Neural crest cell (in vitro differentiated cells): ENCODE measurements at regions not wholly inside any gene's neighbourhood (a gene's known extent, or its start where the extent isn't known, plus 50 kb on each side); places are given as distances from the start of the nearest gene placed in this dataset.

ENCODE experiments used
- DNase-seq: peaks from one replicate; pipeline ENCODE4 v3.0.0; 2021; ENCODE audit warnings: low read depth, mixed read lengths, low spot score
- H3K27ac Mint-ChIP-seq: one replicate; pipeline ENCODE4 v1.8.0; 2021; ENCODE audit warnings: mild to moderate bottlenecking, mixed read lengths; ENCODE audit not compliant: unreplicated experiment
- H3K27me3 Mint-ChIP-seq: 2 replicates; pipeline ENCODE4 v1.8.0; 2021; ENCODE audit warnings: low read depth, mild to moderate bottlenecking, mixed read lengths
- H3K36me3 Mint-ChIP-seq: 2 replicates; pipeline ENCODE4 v1.8.0; 2021; ENCODE audit warnings: low read depth, mild to moderate bottlenecking, mixed read lengths
- H3K4me1 Mint-ChIP-seq: 2 replicates; pipeline ENCODE4 v1.8.0; 2021; ENCODE audit warnings: mixed read lengths
- H3K4me3 Mint-ChIP-seq: one replicate; pipeline ENCODE4 v1.8.0; 2021; ENCODE audit warnings: mild to moderate bottlenecking, mixed read lengths
- H3K9me3 Mint-ChIP-seq: 2 replicates; pipeline ENCODE4 v1.8.0; 2021; ENCODE audit warnings: mixed read lengths
- TF ChIP-seq, protein P1 (sequence below): fragments of 200-600 bp; sonication (generic); conservative IDR thresholded peaks from 2 replicates; pipeline ENCODE4 v1.5.0; 2021; ENCODE audit warnings: antibody characterized with exemption, mild to moderate bottlenecking

DNA sequence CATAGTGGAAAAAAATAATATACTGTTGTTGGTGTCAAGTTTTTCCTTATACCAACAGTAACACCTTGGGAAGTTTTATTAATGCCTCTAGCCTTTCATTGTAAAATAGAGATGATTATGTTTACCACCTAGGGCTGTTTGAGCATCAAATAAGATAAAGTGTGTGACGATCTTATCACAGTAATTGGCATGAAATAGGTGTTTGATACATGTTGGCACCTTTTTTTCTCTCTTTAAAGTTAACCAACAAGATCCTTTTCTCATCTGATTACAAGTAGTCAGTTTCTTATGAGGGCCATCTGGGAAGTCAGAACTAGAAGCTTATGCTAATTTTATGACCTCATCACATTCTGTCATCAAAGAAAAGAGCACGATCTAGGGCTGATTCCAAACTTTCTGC is 669.5 kb downstream of the CCSER2 start:
- Mint-ChIP-seq H3K9me3 (peaks cover 3% of the 10 kb centered on the region), H3K4me3 (no peak overlapping the region), H3K27ac (no peak overlapping the region), H3K36me3 (no peaks in the 10 kb centered on the region), H3K4me1 (no peaks in the 10 kb centered on the region), H3K27me3 (peaks cover 4% of the 10 kb centered on the region)
- no peak for DNase-seq
- TF ChIP-seq, protein P1, sequence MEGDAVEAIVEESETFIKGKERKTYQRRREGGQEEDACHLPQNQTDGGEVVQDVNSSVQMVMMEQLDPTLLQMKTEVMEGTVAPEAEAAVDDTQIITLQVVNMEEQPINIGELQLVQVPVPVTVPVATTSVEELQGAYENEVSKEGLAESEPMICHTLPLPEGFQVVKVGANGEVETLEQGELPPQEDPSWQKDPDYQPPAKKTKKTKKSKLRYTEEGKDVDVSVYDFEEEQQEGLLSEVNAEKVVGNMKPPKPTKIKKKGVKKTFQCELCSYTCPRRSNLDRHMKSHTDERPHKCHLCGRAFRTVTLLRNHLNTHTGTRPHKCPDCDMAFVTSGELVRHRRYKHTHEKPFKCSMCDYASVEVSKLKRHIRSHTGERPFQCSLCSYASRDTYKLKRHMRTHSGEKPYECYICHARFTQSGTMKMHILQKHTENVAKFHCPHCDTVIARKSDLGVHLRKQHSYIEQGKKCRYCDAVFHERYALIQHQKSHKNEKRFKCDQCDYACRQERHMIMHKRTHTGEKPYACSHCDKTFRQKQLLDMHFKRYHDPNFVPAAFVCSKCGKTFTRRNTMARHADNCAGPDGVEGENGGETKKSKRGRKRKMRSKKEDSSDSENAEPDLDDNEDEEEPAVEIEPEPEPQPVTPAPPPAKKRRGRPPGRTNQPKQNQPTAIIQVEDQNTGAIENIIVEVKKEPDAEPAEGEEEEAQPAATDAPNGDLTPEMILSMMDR, result no peak

DNA sequence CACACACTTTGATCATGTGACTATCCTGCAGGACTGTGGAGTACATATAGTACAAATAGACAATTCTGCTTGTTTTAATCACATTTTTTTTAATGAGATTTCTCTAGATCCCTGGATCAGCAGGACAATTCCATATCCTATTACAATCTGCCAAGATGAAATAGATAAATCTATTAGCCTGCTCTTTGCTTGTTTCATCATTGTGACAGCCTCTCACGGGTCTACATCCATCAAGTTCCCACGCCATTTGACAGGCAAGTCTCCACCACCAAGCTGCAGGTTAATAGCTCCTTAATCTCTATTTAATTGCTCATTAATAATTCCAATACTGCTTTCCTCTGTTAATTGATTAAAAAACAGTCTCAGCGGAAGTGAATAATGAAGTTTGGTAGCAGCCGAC is 671.5 kb downstream of the CCSER2 start:
- Mint-ChIP-seq H3K9me3 (peaks cover 2% of the 10 kb centered on the region), H3K27ac (no peak overlapping the region), H3K4me3 (no peak overlapping the region), H3K27me3 (peaks cover 4% of the 10 kb centered on the region), H3K36me3 (no peaks in the 10 kb centered on the region), H3K4me1 (no peaks in the 10 kb centered on the region)
- TF ChIP-seq, protein P1, result no peak
- DNase-seq, result no peak

DNA sequence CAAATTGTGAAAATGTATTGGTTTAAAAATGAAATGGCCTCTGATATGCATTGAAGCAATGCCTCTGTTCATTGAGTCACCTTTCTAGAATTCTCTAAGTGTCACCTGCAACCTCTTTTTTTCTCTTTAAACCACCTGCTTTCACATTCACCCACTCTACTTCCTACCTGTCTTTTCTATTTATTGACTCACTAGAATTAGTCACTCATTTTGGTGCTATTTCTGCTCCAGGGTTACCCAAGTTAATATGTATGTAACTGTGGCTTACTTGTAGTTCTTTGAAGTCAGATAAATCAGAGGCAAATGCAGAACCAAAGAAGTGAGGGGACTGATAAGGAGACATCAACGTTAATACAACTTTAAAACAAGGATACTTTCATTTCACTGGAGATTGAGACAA is 674.7 kb downstream of the CCSER2 start:
- TF ChIP-seq, protein P1, result no peak
- no peak overlapping the region for H3K27ac Mint-ChIP-seq
- no peaks in the 10 kb centered on the region for H3K4me1 Mint-ChIP-seq
- no peak for DNase-seq
- H3K9me3 Mint-ChIP-seq, result no peaks in the 10 kb centered on the region
- H3K27me3 Mint-ChIP-seq, result peaks cover 4% of the 10 kb centered on the region
- H3K36me3 Mint-ChIP-seq, result no peaks in the 10 kb centered on the region
- no peak overlapping the region for H3K4me3 Mint-ChIP-seq

DNA sequence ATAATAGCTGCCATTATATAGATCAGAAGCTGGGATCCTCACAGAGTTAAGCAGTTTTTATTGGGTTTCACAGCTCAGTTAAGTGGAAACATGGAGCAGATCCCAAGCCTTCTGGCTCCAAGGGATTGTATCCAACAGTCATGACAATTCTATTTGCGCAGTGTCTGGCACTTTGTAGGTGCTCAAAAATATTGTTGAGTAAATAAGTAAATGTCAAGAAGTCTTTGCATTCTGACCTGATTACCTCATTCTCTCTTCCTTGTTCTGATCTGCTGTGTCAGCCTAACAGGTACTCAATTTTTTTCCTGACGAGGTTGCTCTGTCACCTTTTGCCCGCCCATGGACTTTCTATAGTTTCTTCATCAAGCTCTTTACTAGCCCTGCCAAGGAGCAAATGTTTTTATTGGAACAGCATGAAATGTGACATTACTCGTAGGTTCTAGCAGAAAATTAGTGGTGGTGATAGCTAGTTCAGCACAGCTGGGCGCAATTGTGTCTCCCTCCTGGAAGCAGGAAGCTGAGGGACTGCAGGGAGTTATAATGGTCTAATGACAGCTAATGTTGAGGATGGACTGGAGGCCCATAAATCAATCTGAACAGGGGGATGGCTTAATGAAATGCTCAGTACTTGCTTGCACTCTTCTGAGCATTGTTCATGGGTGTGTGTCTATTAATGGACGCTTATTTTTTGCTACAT is 680.2 kb downstream of the CCSER2 start:
- Mint-ChIP-seq H3K9me3 (no peaks in the 10 kb centered on the region), H3K4me1 (no peaks in the 10 kb centered on the region), H3K27me3 (no peaks in the 10 kb centered on the region), H3K36me3 (no peaks in the 10 kb centered on the region), H3K4me3 (no peak overlapping the region), H3K27ac (no peak overlapping the region)
- TF ChIP-seq, protein P1, result no peak
- no peak for DNase-seq

DNA sequence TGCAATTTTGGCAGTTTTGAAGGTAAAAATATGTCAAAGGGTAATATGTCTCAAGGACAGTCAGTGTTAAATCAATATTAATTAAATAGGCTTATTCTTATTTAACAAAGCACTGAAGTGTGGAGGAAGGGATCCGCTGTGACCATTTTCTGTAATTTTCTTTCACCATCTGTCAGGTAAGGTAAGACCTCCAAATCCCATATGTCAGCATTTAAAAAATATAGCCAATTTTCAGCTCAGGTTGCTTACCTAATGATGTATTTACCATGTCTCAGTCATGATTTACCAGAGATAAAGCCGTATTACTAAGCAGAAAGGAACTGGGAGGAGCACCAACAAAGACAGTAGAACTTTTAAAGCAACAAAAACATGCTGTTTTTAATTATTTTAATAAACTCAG is 683.9 kb downstream of the CCSER2 start:
- H3K27me3 Mint-ChIP-seq, result no peaks in the 10 kb centered on the region
- no peak for DNase-seq
- TF ChIP-seq, protein P1, result no peak
- H3K36me3 Mint-ChIP-seq, result no peaks in the 10 kb centered on the region
- H3K4me3 Mint-ChIP-seq, result no peak overlapping the region
- H3K4me1 Mint-ChIP-seq, result no peaks in the 10 kb centered on the region
- no peaks in the 10 kb centered on the region for H3K9me3 Mint-ChIP-seq
- H3K27ac Mint-ChIP-seq, result no peak overlapping the region
